Stimulated activated CD8-positive, alpha-beta memory T cell treated with anti-CD3 and anti-CD28 coated beads, Interleukin-12 subunit alpha, Interleukin-12 subunit beta, amount 100 ng/mL, for 24 hours (primary cell): ENCODE measurements at regions not wholly inside any gene's neighbourhood (a gene's known extent, or its start where the extent isn't known, plus 50 kb on each side); places are given as distances from the start of the nearest gene placed in this dataset.
"Not testable (repeated sequence)": the region's sequence is repeated elsewhere in the genome, so short reads cannot be mapped to it uniquely, and the experiment has no call there.

Experiments
- DNase-seq: peaks from one replicate; pipeline ENCODE4 v3.0.0-alpha.2; 2020; ENCODE audit errors: extremely low read depth

DNA sequence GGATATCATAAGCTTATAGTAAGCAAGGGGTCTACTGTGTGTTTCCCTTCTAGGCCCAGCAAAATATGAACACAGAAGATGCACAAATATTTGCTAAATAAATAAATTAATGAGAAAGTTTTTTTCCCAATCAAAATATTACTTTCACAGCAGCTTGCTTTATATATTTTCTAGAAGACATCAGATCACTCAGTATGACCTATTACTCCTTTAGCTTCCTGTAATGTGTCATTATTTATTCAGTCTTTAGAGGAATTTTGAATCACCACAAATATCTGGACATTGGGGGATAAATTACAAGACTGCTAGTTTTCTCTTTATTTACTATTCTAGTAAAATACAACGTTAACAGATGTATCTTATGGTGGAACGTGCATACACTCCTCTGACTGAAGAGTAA is 765.8 kb upstream of the POM121L12 start:
- DNase-seq, result no peak

DNA sequence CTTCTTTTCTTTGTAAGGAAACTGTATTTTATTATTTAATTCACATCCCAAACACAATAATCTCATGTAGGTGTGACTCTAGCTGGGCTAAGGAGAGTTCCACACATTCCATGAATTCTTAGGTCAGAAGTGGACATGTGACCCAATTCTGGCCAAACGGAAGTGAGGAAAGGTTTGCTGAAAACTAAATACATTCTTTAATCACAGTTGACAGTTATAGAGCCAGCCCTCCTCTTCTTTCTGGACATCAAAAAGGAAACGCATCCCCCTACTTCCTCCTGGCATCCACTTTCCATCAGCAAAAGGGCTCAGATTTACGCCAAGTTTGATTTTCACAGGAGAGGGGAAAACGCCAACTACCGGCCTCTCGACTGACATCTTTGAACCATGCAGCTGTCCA is 774.4 kb upstream of the POM121L12 start:
- no peak for DNase-seq

DNA sequence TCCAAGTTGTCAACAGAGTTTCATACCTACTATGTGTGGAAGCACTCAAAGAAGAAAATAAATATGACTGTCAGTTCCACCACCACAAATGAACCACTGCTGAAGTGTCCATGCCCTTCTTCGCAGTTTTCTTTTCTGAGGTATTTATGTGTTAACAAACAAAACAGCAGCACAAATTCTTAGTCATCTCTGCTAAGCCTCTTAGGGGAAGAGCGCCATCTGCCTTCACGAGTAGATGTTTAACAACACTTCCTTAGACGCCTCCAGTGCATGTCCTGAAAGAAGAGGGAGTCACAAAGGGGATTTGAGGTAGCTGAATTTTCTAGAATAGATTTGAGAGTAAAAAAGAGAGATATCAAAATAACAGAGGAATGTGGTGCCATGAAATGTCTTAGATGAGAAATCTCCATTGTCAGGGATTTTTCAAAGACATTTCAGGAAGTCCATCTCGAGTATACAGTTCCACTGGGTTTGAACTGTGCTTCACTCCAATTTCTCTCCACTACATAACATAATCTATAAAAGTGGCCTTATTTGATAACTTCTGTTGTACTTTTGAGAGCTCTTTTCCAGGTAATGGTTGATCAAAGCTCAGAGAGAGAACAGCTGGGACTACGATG is 775.3 kb upstream of the POM121L12 start:
- no peak for DNase-seq

DNA sequence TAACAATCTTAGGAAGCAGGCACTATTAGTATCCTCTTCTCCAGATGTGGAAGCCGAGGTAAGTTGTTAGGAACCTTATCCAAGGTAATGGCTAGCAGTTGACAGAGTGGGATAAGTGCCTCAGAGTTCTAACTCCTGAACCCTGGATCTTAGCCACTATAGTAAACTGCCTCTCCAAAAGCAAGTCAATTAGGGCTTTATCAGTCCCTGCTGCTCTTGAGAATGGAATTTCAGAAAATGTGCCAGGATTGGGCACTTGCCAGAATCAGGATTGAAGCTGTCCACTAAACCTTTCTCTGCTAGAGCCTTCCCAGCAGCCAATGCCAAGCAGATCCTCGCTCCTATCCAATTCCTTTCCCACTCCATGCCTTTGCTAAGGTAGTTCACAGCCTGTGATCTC is 777.5 kb upstream of the POM121L12 start:
- DNase-seq, result no peak

DNA sequence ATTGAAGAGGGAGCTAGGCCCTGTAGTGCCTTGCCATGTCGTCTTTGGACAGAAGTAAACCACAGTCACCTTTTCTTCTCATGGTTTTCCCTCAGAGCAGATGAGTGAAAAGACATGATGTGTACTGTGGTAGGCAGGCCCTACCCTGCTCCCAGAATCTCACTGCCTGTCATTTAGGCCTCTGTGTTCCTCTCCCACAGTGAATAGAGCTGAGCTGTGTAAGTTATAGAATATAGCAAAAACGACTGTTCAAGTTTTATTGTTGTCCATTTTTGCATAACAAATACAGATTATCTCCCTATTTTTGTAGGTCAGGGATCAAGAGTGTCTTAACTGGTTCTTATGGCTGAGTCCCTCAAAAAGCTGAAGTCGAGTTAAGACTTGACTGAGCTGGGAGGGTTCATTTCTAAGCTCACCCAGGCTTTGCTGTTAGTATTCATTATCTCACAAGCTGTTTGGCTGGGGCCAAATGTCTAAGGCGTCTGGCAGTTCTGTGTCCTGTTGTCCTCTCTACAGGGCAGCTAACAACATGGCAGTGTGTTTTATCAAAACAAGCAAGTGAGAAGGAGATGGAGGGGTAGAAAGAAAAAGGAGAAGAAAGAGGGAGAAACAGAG is 780.9 kb upstream of the POM121L12 start:
- DNase-seq, result no peak

DNA sequence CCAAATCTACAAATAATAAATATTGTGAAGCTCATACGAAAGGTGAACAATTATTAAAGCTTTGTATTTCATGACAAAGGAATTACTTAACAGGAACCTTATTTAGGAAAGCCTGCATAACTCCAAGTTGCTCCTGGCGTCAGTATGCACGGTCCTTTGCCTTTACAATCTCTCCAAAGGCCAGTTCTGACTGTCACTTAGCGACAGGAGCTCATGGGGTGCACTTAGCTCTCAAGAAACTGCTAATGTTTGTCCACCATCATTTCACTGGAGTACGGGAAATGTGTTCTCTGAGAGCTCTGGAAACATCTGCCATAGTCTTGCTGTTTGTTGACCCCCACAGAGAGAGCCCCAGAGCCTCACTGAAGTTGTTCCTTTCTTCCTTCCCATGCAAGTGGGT is 781.5 kb upstream of the POM121L12 start:
- no peak for DNase-seq

DNA sequence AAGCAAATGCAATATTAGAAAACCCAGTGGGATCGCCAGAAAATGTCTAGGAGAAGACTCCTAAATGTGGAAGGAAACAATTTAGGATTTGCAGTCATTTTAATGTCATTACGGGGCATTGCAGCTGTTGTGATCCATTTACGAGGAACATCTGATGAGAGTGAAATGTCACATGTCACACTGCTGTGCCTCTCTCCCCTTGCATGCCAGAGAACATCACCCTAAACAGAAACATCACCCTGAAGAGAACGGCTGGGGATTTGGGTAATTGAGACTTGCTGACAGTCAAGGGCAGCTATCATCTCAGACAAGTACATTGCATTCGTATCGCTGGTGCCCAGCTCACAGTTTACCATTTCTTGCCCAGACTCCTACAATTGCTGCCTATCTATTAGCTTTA is 785.7 kb upstream of the POM121L12 start:
- DNase-seq, result no peak

DNA sequence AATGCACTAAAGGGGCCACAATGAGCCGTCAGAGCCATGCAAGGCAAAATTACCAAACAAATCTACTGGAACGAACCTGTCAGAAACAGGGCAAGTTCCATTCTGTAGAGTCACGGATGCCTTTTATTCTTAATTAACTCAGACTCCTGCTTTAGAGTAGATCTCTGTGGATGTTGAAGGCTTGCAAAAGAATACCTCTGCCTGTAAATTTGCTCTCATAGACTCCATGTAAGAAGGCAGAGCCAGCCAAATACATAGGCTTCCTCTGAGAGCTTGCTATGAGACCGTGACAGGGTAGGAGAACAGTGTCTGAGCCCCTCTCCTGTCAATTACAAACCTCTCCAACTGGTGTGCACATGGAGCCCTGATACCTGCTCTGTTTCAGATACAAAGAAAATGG is 787.9 kb upstream of the POM121L12 start:
- no peak for DNase-seq

DNA sequence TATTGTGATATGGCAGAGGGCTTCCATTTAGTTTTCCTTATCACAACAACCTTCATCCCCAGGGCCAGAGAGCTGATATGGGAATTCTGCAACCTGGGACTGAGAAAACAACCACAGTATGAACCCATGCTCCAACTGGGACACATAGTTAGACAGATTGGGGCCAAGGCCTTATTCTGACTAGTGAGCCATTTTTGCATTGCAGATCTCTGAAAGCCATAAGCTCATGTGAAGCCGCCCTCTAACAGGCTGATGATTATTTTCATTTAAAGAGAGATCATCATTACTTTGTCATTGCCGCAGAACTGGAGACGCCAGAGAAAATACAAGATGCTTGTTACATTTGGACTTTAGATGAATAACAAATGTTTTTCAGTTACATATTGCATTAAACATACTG is 791.7 kb upstream of the POM121L12 start:
- no peak for DNase-seq

DNA sequence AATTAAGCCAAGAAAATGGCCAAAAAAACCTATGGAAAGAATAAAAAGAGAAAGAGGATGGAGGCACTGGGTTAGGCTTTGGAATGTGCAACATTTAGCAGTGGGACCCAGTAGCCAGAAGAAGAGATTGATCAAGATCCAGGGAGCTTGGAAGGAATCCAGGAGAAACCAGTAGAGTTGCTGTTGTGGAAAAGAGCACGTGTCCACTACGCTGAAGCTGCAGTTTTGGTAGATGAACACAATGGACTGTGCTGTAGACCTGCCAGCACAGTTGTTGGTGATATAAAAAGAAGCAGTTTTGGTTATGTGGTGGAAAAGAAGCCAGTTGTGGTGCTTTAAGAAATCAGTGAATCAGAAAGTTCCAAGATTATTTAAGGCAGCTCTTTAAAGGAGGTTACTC is 802.2 kb upstream of the POM121L12 start:
- DNase-seq, result no peak

DNA sequence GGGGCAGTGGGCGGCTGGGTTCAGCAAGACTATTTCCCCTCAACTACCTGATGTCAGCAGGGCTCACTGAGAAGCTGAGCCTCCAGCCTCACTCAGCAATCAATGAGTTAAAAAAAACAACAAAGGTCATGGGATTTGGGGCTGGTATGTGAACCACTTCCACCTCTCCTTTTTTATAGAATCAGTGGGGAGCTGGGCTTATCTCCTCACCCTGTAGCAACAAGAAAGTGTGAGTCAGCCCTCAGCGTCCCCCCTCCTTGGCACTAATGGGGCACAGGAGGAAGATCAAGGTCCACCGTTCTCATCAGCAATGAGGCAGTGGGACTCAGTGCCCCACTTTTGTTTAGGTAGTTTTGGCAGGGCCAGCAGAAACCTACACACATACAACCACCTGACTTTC is 823.5 kb upstream of the POM121L12 start:
- DNase-seq, result no peak

DNA sequence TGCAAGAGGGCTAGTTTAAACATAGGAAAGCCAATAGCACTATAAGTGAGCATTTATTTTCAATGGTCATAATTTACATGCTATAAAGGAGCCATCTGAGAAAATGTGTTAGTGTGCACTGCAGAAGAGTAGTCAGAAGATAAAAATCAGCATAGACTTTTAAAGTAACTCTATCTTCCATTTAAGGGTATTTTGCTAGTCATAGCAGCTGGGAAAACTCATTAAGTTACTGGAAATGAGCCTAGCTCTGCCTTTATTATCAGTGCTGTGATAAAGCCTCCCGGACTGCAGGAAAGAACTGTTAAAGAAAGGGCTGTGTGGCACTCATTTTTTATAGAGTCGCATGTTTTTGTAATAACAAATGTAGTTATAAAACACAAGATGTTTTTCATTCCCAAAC is 825.8 kb upstream of the POM121L12 start:
- no peak for DNase-seq

DNA sequence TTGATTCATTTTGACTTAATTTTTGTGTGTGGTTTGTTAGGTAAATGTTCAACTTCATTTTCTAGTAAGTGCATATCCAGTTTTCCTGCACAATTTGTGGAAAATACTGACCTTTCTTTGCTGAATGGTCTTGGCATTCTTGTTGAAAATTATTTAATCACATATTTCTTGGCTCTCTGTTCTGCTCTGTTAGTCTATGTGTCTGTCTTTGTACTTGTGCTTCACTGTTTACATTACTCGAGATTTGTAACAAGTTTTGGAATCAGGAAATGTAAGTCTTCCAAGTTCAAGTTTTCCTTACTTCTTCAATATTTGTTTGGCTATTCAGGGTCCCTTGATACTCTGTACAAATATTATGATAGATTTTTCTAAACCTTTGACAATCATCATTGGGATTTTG is 838.2 kb upstream of the POM121L12 start:
- DNase-seq, result no peak

DNA sequence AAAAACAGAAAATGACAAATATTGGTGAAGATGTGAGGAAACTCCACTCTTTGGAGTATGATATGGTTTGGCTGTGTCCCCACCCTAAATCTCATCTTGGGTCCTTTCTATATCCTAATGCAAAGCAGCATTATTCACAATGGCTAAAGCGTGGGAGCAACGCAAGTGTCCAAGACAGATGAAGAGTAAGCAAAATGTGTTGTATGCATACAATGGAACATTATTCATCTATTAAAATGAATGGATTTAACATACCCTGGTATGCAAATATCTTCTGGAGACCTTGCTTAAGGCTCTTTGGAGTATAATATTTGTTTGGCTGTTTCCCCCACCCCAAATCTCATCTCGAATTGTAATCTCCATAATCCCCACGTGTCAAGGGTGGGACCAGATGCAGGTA is 839.8 kb upstream of the POM121L12 start:
- DNase-seq, result no peak

DNA sequence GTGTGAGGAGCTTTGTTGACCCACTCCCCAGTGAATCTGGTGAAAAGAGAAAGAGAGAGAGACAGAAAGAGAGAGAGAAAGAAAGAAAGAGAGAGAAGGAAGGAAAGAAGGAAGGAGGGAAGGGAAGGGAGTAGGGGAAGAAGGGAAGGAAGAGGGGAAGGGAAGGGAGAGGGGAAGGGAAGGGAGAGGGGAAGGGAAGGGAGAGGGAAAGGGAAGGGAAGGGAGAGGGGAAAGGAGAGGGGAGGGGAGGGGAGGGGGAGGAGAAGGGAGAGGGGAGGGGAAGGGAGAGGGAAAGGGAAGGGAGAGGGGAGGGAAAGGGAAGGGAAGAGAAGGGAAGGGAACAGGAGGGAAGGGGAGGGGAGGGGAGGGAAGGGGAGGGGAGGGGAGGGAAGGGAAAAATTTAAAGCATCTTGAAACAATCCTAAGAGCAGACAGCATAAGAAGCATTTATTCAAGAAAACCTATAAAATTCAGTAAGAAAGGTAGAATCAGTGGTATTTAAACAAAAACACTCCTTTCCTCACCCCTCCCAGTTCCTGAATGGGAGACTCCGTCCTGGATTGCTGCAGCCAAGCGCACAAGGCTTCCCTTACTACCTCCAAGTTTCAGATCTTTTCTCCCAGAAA is 846.2 kb upstream of the POM121L12 start:
- DNase-seq, result no peak

DNA sequence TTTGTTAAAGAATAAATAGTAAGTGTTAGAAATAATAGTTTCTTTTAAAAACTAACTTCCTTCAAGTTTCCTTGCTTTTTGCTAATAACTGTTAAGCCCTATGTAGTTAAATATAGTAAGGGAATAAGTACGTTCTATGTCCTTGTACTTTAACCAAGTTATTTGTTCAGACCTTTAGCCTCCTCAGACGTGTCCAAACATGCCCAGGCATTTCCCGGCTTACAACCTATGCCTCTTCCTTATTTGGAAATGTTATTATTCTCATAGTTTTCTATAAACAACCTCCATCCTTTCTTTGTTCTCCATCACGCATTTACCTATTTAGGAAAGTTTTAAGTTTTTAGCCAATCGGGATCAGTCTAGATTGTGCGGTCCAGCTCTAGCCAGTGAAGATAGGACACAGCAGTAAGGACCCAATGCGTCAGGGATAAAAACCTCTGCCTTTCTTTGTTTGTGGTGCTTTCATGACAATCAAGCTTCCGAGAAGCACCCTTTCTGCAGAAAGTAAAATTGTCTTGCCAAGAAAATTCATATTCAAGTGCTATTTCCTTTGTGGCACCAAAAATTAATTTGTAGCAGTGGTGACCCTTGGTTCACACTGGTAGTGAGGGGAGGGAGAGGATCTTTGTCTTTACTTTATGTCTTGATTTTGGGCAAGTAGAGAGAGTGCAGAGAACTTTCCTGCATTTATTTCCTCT is 851.3 kb upstream of the POM121L12 start:
- no peak for DNase-seq

DNA sequence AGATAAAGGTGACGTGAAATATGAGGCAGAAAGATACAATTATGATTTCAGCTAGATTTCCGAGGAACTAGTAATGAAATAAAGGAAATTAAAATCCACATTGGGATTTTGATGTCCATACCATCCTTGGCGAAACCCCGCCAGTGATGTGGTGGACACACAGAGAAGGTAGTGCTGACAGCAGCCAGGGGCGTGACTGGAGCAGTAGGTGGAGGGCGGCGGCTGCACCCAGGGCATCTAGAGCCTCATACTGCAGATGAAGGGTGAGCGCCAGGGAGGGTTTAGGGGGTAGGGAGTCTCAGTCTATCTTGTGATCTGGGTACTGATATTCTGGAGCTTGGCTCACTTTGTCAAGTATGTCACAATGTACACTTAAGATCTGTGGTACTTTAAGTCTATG is 855.5 kb upstream of the POM121L12 start:
- DNase-seq, result no peak

DNA sequence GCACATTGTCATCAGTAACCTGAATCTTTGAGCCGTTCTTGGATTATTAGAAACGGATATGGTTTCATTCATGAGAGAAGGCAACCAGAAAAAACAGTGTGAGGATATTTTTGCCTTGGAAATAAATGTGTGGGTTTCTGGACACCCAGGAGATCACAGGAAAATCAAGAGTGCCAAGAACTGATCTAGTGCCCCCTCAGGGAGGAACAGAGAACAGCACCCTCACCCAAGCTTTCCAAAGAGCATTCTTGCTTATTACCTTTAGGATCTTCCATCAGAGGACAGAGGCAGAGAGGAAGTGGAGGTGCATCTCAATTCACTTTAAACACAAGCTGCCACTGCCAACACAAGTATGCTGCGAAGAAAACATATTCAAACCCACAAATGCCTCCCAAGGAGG is 851.5 kb upstream of the COBL start:
- no peak for DNase-seq

DNA sequence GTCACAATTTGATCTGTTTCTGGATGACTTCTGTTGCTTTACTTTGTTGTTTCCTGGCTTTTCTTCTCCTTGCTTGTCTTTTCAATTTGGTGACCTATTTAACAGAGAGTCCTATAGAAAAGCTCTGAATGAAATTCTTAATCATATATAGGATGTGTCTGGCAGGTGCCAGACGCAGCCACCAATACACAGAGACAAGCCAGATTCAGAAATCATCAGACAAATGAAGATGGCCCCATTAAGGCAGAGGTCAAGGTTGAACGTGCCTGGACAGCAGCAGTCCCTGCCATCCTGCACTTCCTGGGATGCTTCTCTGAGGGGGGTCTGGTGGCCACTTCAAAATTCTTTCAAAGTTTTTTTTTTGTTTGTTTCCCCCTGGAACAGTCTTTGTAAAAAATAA is 846.7 kb upstream of the COBL start:
- no peak for DNase-seq

DNA sequence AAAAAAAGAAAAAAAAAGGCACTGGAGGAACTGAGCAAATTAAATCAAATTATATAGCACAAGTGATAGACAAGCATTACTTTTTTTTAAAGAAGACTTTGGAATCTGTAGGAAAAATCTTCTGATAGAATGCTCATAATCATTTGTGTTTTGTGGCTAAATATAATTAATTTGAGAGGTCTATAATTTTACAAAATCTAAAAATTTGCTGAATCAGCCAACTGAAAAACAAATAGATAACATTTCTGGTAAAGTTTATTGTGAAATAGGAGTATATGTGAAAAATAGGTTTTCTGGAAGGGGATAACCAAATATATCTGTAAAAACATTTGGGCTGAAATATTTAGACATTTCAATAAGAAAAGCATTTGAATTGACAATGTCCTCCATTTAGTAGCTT is 844.9 kb upstream of the COBL start:
- no peak for DNase-seq

DNA sequence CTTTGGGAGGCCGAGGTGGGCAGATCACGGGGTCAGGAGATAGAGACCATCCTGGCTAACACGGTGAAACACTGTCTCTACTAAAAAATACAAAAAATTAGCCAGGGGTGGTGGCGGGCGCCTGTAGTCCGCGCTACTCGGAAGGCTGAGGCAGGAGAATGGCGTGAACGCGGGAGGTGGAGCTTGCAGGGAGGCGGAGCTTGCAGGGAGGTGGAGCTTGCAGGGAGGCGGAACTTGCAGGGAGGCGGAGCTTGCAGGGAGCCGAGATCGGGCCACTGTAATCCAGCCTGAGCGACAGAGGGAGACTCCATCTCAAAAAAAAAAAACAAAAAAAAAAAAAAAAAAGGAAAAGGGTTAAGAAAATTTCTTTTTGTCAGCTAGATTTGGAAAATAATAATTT is 842.8 kb upstream of the COBL start:
- not testable (repeated sequence) for DNase-seq

DNA sequence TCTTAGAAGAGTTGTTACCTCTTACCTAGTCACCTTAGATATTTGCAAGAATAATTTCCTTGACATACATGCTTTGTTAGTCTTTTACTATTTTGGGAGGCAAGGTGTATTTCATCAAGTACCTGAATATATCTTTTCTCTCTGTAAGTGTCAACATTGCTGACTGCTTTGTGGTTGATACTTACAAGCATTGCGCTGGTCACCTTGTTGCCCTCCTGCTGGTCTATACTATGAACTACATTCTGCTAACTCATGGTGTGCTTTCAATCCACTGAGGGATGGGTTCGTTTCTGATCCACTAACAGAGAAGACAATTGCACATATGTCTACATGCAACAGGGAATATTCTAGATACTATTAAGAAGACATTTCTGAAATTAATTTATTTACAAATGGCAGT is 837.8 kb upstream of the COBL start:
- no peak for DNase-seq

DNA sequence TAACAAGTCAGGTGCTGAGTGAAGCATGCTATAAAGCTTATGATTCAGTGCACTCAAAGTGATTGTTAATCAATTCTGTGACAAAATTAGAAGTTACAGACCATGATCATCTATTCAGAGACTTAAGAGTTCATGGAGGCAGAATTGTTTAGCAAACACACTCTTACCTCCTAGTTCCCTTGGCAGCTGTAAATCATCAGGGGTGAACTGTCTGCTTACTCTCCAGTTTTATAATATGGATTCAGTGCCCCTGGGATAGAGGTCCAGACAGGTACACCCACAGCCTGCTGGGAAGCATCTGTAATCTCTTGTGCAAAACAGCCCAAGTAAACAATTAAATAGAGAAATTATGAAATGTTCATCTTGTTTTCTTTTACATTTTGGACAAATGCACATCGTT is 835.0 kb upstream of the COBL start:
- no peak for DNase-seq
